H1 (cell line): ENCODE measurements at regions not wholly inside any gene's neighbourhood (a gene's known extent, or its start where the extent isn't known, plus 50 kb on each side); places are given as distances from the start of the nearest gene placed in this dataset.

Experiments
- GTF2F1 ChIP-seq: IDR thresholded peaks from 2 replicates; pipeline ENCODE4 v1.6.1; 2012; ENCODE audit warnings: low read depth, low read length, improper control_type of control experiment, borderline replicate concordance
- JUND ChIP-seq: IDR thresholded peaks from 2 replicates; pipeline ENCODE4 v1.6.1; 2011; ENCODE audit warnings: mild to moderate bottlenecking, improper control_type of control experiment, low read length
- KDM4A ChIP-seq: IDR thresholded peaks from one replicate; pipeline ENCODE4 v1.7.1; 2012; ENCODE audit warnings: low read depth, mild to moderate bottlenecking, moderate library complexity, low read length, inconsistent platforms; ENCODE audit not compliant: severe bottlenecking
- SIX5 ChIP-seq: IDR thresholded peaks from 2 replicates; pipeline ENCODE4 v1.6.1; 2011; ENCODE audit warnings: mild to moderate bottlenecking, low read depth, low read length
- SP4 ChIP-seq: IDR thresholded peaks from 2 replicates; pipeline ENCODE4 v1.6.1; 2012; ENCODE audit warnings: low read length, inconsistent platforms
- YY1 ChIP-seq: IDR thresholded peaks from 2 replicates; pipeline ENCODE4 v1.6.1; 2011; ENCODE audit warnings: low read depth, mild to moderate bottlenecking, low read length

DNA sequence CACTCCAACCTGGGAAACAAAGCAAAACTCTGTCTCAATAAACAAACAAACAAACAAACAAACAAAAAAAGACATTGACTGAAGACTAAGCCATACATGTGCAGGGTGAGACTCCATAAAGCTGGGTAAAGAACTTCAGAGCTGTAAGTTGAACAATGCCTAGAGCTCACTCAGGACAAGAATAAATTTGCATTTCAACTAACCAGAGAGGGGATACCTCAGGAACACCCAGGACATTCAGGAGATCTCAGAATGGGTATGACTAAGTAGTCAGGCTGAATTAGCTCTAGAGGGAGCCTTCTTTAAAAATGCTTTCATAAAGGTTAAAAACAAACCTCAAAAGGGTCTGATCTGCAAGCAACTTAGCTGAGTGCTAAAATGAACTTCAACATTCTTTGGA lies 267.7 kb upstream of the DIO3 start (continued):
- TF ChIP-seq KDM4A (no peak), YY1 (no peak), JUND (no peak), SP4 (no peak), GTF2F1 (no peak), SIX5 (no peak)
